ENCODE measurements at regions not wholly inside any gene's neighbourhood (a gene's known extent, or its start where the extent isn't known, plus 50 kb on each side); places are given as distances from the start of the nearest gene placed in this dataset.

DNA sequence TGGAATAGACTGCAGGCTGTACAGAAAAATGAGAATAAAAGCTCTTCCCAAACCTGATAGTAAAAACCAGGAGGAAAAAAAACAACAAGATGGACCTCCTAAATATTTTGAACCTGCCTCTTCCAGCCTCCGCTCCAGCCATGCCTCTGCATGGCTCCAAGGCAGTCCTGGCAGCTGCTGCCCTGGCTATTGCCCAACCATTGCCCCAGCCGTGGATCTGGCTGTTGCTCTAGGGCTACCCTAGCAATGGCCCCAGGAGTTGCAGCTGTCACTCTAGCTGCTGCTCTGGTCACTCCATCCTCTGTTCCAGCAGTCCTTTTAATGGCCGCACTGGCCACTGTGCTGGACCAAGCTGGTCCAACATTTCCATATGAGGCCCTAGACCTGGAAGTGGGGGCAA lies 1756.0 kb downstream of the C4orf33 start:
- TF ChIP-seq NCOA1 (IDR thresholded peaks at IDR 0.05; ENCODE audit: low read depth) (no peak), ETV6 (IDR thresholded peaks at IDR 0.05; ENCODE audit: borderline replicate concordance in 1 of 2, low read depth in 2 of 2, low read length in 1 of 2) (no peak), ETV6 (CRISPR knock-in tag; IDR thresholded peaks at IDR 0.05; ENCODE audit: borderline replicate concordance) (no peak), SP1 (CRISPR knock-in tag; IDR thresholded peaks at IDR 0.05) (no peak), BACH1 (tag; IDR thresholded peaks at IDR 0.05) (no peak), POLR2AphosphoS5 (IDR thresholded peaks at IDR 0.05; ENCODE audit: control insufficient read depth, insufficient read depth, low read depth, low read length) (no peak), CHD1 (IDR thresholded peaks at IDR 0.05; ENCODE audit: low read length) (no peak), ZNF668 (CRISPR knock-in tag; IDR thresholded peaks at IDR 0.05) (no peak)
- TF ChIP-seq, protein P1, sequence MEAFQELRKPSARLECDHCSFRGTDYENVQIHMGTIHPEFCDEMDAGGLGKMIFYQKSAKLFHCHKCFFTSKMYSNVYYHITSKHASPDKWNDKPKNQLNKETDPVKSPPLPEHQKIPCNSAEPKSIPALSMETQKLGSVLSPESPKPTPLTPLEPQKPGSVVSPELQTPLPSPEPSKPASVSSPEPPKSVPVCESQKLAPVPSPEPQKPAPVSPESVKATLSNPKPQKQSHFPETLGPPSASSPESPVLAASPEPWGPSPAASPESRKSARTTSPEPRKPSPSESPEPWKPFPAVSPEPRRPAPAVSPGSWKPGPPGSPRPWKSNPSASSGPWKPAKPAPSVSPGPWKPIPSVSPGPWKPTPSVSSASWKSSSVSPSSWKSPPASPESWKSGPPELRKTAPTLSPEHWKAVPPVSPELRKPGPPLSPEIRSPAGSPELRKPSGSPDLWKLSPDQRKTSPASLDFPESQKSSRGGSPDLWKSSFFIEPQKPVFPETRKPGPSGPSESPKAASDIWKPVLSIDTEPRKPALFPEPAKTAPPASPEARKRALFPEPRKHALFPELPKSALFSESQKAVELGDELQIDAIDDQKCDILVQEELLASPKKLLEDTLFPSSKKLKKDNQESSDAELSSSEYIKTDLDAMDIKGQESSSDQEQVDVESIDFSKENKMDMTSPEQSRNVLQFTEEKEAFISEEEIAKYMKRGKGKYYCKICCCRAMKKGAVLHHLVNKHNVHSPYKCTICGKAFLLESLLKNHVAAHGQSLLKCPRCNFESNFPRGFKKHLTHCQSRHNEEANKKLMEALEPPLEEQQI (IDR thresholded peaks at IDR 0.05) = no peak
- TF ChIP-seq, protein P2, sequence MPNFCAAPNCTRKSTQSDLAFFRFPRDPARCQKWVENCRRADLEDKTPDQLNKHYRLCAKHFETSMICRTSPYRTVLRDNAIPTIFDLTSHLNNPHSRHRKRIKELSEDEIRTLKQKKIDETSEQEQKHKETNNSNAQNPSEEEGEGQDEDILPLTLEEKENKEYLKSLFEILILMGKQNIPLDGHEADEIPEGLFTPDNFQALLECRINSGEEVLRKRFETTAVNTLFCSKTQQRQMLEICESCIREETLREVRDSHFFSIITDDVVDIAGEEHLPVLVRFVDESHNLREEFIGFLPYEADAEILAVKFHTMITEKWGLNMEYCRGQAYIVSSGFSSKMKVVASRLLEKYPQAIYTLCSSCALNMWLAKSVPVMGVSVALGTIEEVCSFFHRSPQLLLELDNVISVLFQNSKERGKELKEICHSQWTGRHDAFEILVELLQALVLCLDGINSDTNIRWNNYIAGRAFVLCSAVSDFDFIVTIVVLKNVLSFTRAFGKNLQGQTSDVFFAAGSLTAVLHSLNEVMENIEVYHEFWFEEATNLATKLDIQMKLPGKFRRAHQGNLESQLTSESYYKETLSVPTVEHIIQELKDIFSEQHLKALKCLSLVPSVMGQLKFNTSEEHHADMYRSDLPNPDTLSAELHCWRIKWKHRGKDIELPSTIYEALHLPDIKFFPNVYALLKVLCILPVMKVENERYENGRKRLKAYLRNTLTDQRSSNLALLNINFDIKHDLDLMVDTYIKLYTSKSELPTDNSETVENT (CRISPR knock-in tag; IDR thresholded peaks at IDR 0.05) = no peak
- TF ChIP-seq, protein P3, sequence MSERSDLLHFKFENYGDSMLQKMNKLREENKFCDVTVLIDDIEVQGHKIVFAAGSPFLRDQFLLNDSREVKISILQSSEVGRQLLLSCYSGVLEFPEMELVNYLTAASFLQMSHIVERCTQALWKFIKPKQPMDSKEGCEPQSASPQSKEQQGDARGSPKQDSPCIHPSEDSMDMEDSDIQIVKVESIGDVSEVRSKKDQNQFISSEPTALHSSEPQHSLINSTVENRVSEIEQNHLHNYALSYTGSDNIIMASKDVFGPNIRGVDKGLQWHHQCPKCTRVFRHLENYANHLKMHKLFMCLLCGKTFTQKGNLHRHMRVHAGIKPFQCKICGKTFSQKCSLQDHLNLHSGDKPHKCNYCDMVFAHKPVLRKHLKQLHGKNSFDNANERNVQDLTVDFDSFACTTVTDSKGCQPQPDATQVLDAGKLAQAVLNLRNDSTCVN (CRISPR knock-in tag; IDR thresholded peaks at IDR 0.05) = no peak
- TF ChIP-seq, protein P4, sequence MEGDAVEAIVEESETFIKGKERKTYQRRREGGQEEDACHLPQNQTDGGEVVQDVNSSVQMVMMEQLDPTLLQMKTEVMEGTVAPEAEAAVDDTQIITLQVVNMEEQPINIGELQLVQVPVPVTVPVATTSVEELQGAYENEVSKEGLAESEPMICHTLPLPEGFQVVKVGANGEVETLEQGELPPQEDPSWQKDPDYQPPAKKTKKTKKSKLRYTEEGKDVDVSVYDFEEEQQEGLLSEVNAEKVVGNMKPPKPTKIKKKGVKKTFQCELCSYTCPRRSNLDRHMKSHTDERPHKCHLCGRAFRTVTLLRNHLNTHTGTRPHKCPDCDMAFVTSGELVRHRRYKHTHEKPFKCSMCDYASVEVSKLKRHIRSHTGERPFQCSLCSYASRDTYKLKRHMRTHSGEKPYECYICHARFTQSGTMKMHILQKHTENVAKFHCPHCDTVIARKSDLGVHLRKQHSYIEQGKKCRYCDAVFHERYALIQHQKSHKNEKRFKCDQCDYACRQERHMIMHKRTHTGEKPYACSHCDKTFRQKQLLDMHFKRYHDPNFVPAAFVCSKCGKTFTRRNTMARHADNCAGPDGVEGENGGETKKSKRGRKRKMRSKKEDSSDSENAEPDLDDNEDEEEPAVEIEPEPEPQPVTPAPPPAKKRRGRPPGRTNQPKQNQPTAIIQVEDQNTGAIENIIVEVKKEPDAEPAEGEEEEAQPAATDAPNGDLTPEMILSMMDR (IDR thresholded peaks at IDR 0.05 in 2 of 3, conservative IDR thresholded peaks at IDR 0.05 in 1 of 3; ENCODE audit: insufficient read depth in 2 of 3, low read depth in 1 of 3, low read length in 3 of 3) = no peak
- TF ChIP-seq, protein P5, sequence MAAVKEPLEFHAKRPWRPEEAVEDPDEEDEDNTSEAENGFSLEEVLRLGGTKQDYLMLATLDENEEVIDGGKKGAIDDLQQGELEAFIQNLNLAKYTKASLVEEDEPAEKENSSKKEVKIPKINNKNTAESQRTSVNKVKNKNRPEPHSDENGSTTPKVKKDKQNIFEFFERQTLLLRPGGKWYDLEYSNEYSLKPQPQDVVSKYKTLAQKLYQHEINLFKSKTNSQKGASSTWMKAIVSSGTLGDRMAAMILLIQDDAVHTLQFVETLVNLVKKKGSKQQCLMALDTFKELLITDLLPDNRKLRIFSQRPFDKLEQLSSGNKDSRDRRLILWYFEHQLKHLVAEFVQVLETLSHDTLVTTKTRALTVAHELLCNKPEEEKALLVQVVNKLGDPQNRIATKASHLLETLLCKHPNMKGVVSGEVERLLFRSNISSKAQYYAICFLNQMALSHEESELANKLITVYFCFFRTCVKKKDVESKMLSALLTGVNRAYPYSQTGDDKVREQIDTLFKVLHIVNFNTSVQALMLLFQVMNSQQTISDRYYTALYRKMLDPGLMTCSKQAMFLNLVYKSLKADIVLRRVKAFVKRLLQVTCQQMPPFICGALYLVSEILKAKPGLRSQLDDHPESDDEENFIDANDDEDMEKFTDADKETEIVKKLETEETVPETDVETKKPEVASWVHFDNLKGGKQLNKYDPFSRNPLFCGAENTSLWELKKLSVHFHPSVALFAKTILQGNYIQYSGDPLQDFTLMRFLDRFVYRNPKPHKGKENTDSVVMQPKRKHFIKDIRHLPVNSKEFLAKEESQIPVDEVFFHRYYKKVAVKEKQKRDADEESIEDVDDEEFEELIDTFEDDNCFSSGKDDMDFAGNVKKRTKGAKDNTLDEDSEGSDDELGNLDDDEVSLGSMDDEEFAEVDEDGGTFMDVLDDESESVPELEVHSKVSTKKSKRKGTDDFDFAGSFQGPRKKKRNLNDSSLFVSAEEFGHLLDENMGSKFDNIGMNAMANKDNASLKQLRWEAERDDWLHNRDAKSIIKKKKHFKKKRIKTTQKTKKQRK (IDR thresholded peaks at IDR 0.05; ENCODE audit: borderline replicate concordance, low read depth, low read length) = no peak
- TF ChIP-seq, protein P6, sequence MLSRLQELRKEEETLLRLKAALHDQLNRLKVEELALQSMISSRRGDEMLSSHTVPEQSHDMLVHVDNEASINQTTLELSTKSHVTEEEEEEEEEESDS (CRISPR knock-in tag; IDR thresholded peaks at IDR 0.05) = no peak
